Prostate gland (tissue), 2 donors: ENCODE measurements at regions not wholly inside any gene's neighbourhood (a gene's known extent, or its start where the extent isn't known, plus 50 kb on each side); places are given as distances from the start of the nearest gene placed in this dataset.

Experiments
- DNase-seq: peaks from one replicate; pipeline ENCODE4 v3.0.0-alpha.2; 2019; ENCODE audit warnings: low spot score
- H3K27ac ChIP-seq, 2 donors: fragments of 200-600 bp; sonication (generic); 2 replicates each; pipeline ENCODE4 v1.5.1; 2017 to 2019
- H3K27me3 ChIP-seq: fragments of 200-600 bp; sonication (generic); replicated peaks from 2 replicates; pipeline ENCODE4 v1.5.1; 2019; ENCODE audit not compliant: insufficient read depth
- H3K36me3 ChIP-seq, 2 donors: fragments of 200-600 bp; sonication (generic); 1 replicate in 1 of 2; 2 replicates in 1 of 2; pipeline versions ENCODE4 v1.5.1 to v1.8.1; 2017 to 2019
- H3K4me1 ChIP-seq: fragments of 200-600 bp; sonication (generic); replicated peaks from 2 replicates; pipeline ENCODE4 v1.5.1; 2019
- H3K4me3 ChIP-seq, 2 donors: fragments of 200-600 bp; sonication (generic); 2 replicates each; pipeline ENCODE4 v1.5.1; 2017 to 2019
- H3K9me3 ChIP-seq: fragments of 200-600 bp; sonication (generic); 2 replicates; pipeline ENCODE4 v1.5.1; 2017
- POLR2A ChIP-seq: fragments of 450-650 bp; IDR thresholded peaks from one replicate; pipeline ENCODE4 v1.6.1; 2016; ENCODE audit warnings: antibody characterized with exemption, mild to moderate bottlenecking
- POLR2AphosphoS5 ChIP-seq: sonication (generic); formaldehyde crosslinking; IDR thresholded peaks from one replicate; pipeline ENCODE4 v1.6.1; 2017; ENCODE audit warnings: antibody characterized with exemption
- WGBS: methylation state at CpG from one replicate; pipeline ENCODE4 v1.1.5; 2018; 5-methylcytosine and 5-hydroxymethylcytosine counted together
- intact Hi-C: fragments of 100-400 bp; cut with DNase I; formaldehyde crosslinking; loops from one replicate; pipeline ENCODE4 v1.14.2; 2022
- TF ChIP-seq, protein P1 (sequence below), 4 experiments: fragments of 200-600 bp in 2 of 4; fragments of 450-650 bp in 2 of 4; sonication (generic) in 2 of 4; IDR thresholded peaks; 1 replicate in 3 of 4; 2 replicates in 1 of 4; pipeline ENCODE4 v1.5.1; 2016 to 2019; ENCODE audit warnings: antibody characterized with exemption in 4 of 4, mild to moderate bottlenecking in 2 of 4, moderate library complexity in 2 of 4

- intact Hi-C loops = no loop called here
- 81% methylated on average over 6 of the region's 6 CpGs for WGBS
- H3K27me3 ChIP-seq = no peaks in the 10 kb centered on the region
- no peaks in the 10 kb centered on the region for H3K36me3 ChIP-seq
- H3K4me1 ChIP-seq = no peaks in the 10 kb centered on the region
- no peak overlapping the region for H3K4me3 ChIP-seq
- no peaks in the 10 kb centered on the region for H3K9me3 ChIP-seq
- TF ChIP-seq, protein P1, sequence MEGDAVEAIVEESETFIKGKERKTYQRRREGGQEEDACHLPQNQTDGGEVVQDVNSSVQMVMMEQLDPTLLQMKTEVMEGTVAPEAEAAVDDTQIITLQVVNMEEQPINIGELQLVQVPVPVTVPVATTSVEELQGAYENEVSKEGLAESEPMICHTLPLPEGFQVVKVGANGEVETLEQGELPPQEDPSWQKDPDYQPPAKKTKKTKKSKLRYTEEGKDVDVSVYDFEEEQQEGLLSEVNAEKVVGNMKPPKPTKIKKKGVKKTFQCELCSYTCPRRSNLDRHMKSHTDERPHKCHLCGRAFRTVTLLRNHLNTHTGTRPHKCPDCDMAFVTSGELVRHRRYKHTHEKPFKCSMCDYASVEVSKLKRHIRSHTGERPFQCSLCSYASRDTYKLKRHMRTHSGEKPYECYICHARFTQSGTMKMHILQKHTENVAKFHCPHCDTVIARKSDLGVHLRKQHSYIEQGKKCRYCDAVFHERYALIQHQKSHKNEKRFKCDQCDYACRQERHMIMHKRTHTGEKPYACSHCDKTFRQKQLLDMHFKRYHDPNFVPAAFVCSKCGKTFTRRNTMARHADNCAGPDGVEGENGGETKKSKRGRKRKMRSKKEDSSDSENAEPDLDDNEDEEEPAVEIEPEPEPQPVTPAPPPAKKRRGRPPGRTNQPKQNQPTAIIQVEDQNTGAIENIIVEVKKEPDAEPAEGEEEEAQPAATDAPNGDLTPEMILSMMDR (IDR thresholded peaks at IDR 0.05) = no peak
- TF ChIP-seq POLR2A = no peak
- no peak for TF ChIP-seq POLR2AphosphoS5
- DNase-seq = no peak
- no peak overlapping the region for H3K27ac ChIP-seq
Observed at GRCh38 chr7:81608748-81609382, 161.0 kb downstream of the HGF start.

GRCh38 chr7:81607987-81608386 is 161.9 kb downstream of the HGF start:
- intact Hi-C loops = no loop called here
- DNase-seq = no peak
- TF ChIP-seq POLR2A (no peak), POLR2AphosphoS5 (no peak)
- TF ChIP-seq, protein P1 (IDR thresholded peaks at IDR 0.05) = no peak
- H3K4me1 ChIP-seq = no peaks in the 10 kb centered on the region
- H3K4me3 ChIP-seq = no peak overlapping the region
- H3K27me3 ChIP-seq = no peaks in the 10 kb centered on the region
- H3K9me3 ChIP-seq = no peaks in the 10 kb centered on the region
- H3K27ac ChIP-seq = no peak overlapping the region
- no peaks in the 10 kb centered on the region for H3K36me3 ChIP-seq

DNA sequence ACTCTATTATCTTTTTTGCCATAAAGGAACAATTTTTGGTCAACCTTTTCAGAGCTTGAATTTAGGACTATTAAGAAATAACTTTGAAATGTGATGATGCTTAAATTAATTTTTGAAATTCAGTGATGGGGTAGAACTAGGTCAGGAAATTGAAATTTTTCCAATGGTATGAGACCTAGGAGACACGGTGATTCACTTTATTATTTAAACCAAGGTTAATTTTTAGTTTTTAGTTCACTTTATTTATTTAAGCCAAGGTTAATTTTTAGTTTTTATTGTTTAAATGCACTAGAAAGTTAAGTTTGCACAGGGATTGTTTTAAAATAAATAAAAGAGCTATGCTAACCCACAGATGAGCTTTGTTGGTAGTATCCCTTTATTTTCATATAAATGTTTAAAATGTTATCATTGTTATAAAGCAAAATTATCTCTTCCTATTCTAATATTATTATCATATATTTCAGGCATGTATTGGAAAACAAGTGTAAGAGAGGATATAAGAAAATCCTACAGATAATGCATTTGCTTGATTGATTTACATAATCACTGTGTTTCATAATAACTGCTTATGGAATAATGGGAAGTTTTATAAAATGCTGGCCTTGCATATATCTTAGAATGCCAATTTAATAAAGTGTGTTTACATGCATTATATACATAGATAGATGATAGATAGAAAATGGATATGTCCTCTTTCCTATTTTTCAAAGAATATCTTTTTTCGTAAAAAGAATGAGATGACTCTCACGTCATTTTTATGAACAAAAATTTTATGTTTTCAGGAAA is 163.6 kb downstream of the HGF start:
- Histone ChIP-seq H3K27me3 (no peaks in the 10 kb centered on the region), H3K4me3 (no peak overlapping the region)
- intact Hi-C loops = no loop called here

GRCh38 chr7:81605493-81605892 is 164.4 kb downstream of the HGF start:
- intact Hi-C loops = no loop called here
- Histone ChIP-seq H3K27me3 (no peaks in the 10 kb centered on the region), H3K36me3 (no peaks in the 10 kb centered on the region), H3K9me3 (no peaks in the 10 kb centered on the region), H3K27ac (no peak overlapping the region), H3K4me1 (no peaks in the 10 kb centered on the region), H3K4me3 (no peak overlapping the region)
- DNase-seq = no peak
- 97% methylated on average over 4 of the region's 4 CpGs for WGBS
- TF ChIP-seq POLR2A = no peak
- no peak for TF ChIP-seq POLR2AphosphoS5
- TF ChIP-seq, protein P1 (IDR thresholded peaks at IDR 0.05) = no peak

More for the DNA sequence above, 163.6 kb downstream of the HGF start:
- H3K9me3 ChIP-seq = no peaks in the 10 kb centered on the region
- TF ChIP-seq, protein P1 (IDR thresholded peaks at IDR 0.05) = no peak
- TF ChIP-seq POLR2AphosphoS5 = no peak
- TF ChIP-seq POLR2A = no peak
- no peak overlapping the region for H3K27ac ChIP-seq
- no peaks in the 10 kb centered on the region for H3K4me1 ChIP-seq
- no peaks in the 10 kb centered on the region for H3K36me3 ChIP-seq
- 72% methylated on average over 3 of the region's 3 CpGs for WGBS
- no peak for DNase-seq

- H3K4me3 ChIP-seq = no peak overlapping the region
Observed at GRCh38 chr7:81604808-81605174, 165.1 kb downstream of the HGF start.

More at GRCh38 chr7:81604808-81605174, 165.1 kb downstream of the HGF start:
- H3K27ac ChIP-seq = no peak overlapping the region
- DNase-seq = no peak
- H3K9me3 ChIP-seq = no peaks in the 10 kb centered on the region
- no peaks in the 10 kb centered on the region for H3K4me1 ChIP-seq
- H3K36me3 ChIP-seq = no peaks in the 10 kb centered on the region
- no peaks in the 10 kb centered on the region for H3K27me3 ChIP-seq
- WGBS = 92% methylated on average over 2 of the region's 2 CpGs
- TF ChIP-seq, protein P1 (IDR thresholded peaks at IDR 0.05) = no peak
- TF ChIP-seq POLR2A (no peak), POLR2AphosphoS5 (no peak)
- intact Hi-C loops = no loop called here
